A673 (cell line): ENCODE measurements at regions not wholly inside any gene's neighbourhood (a gene's known extent, or its start where the extent isn't known, plus 50 kb on each side); places are given as distances from the start of the nearest gene placed in this dataset.
"Not testable (repeated sequence)": the region's sequence is repeated elsewhere in the genome, so short reads cannot be mapped to it uniquely, and the experiment has no call there.

Experiments used
- BruUV-seq: library from RNA; stranded (reverse); fragments of 400-500 nt; replicated peaks from 2 replicates; lab custom pipeline; 2021; lab: Mats Ljungman, UMichigan
- CTCF ChIA-PET: fragments of 300-600 bp; sonication (Branson Sonifier 250); formaldehyde crosslinking; loops from one replicate; lab custom pipeline; 2022; ENCODE audit warnings: antibody characterized with exemption; lab: Charles Lee
- POLR2A ChIA-PET: fragments of 300-600 bp; sonication (Branson Sonifier 250); formaldehyde crosslinking; loops from one replicate; lab custom pipeline; 2022; ENCODE audit warnings: antibody characterized with exemption; ENCODE audit not compliant: low non-redundant PET; lab: Charles Lee
- DNase-seq: peaks from one replicate; pipeline ENCODE4 v3.0.0-alpha.2; 2015; ENCODE audit warnings: low spot score
- H3K27ac ChIP-seq: fragments of 200-600 bp; sonication (generic); 2 replicates; pipeline ENCODE4 v1.5.1; 2016; ENCODE audit warnings: mixed run types, low read depth, mild to moderate bottlenecking, mixed read lengths, antibody characterized with exemption, low read length; ENCODE audit not compliant: poor library complexity, severe bottlenecking
- H3K27me3 ChIP-seq: fragments of 200-600 bp; sonication (generic); replicated peaks from 2 replicates; pipeline ENCODE4 v1.6.1; 2017; ENCODE audit warnings: mixed run types, low read depth, mild to moderate bottlenecking, mixed read lengths, antibody characterized with exemption, low read length; ENCODE audit not compliant: insufficient read depth, poor library complexity
- H3K36me3 ChIP-seq: fragments of 200-600 bp; sonication (generic); 2 replicates; pipeline ENCODE4 v1.6.1; 2016; ENCODE audit warnings: mixed run types, mild to moderate bottlenecking, mixed read lengths, antibody characterized with exemption, low read length; ENCODE audit not compliant: insufficient read depth, poor library complexity, severe bottlenecking
- H3K4me1 ChIP-seq: fragments of 200-600 bp; sonication (generic); 2 replicates; pipeline ENCODE4 v1.6.1; 2017; ENCODE audit warnings: mixed run types, mild to moderate bottlenecking, mixed read lengths, antibody characterized with exemption, low read length; ENCODE audit not compliant: insufficient read depth, poor library complexity, severe bottlenecking
- H3K4me3 ChIP-seq: fragments of 200-600 bp; sonication (generic); 2 replicates; pipeline ENCODE4 v1.5.1; 2016; ENCODE audit warnings: low read depth, mixed run types, mild to moderate bottlenecking, mixed read lengths, low read length; ENCODE audit not compliant: poor library complexity, severe bottlenecking
- H3K9me3 ChIP-seq: fragments of 200-600 bp; sonication (generic); 2 replicates; pipeline ENCODE4 v1.6.1; 2016; ENCODE audit warnings: mixed run types, low read depth, mild to moderate bottlenecking, mixed read lengths, antibody characterized with exemption, low read length; ENCODE audit not compliant: poor library complexity, severe bottlenecking
- EZH2 ChIP-seq: fragments of 200-600 bp; sonication (generic); IDR thresholded peaks from 2 replicates; pipeline ENCODE4 v1.6.1; 2017; ENCODE audit warnings: borderline replicate concordance, low read depth, mild to moderate bottlenecking, mixed read lengths, antibody characterized with exemption, low read length; ENCODE audit not compliant: poor library complexity, severe bottlenecking
- intact Hi-C: fragments of 100-400 bp; cut with micrococcal nuclease; formaldehyde crosslinking; loops from one replicate; pipeline ENCODE4 v1.10.0; 2022; ENCODE audit not compliant: unreplicated experiment
- TF ChIP-seq, protein P1 (sequence below): fragments of 300-800, 200-600 bp; sonication (generic); conservative IDR thresholded peaks from 2 replicates; pipeline ENCODE4 v1.5.1; 2017; ENCODE audit warnings: low read depth, mild to moderate bottlenecking, antibody characterized with exemption, low read length, moderate library complexity, mixed read lengths

DNA sequence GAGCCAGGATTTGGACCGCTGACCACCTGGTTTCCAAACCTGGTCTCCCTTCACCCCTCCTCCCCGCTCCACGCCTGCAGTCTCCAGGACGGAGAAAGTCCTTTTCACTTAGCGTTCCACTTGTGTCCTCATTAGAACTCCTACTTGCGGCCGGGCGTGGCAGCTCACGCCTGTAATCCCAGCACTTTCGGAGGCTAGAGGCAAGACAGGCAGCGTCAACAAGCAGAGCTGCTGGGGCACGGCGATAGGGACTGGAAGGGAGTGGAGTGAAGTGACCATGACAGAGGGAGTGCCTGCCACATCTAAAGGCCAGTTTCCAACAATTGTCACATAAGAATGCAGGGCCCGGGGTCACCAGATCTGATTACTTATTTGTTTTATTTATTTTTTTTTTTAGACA, 132.5 kb upstream of the NCOR2 start:
- no TSS peak for BruUV-seq
- ChIA-PET CTCF (no interaction called here), POLR2A (no interaction called here)
- intact Hi-C loops, result no loop called here
- no peaks in the 10 kb centered on the region for H3K36me3 ChIP-seq
- no peak for DNase-seq
- H3K27me3 ChIP-seq, result no peaks in the 10 kb centered on the region
- H3K4me3 ChIP-seq, result no peak overlapping the region
- H3K9me3 ChIP-seq, result no peaks in the 10 kb centered on the region
- TF ChIP-seq EZH2, result no peak
- TF ChIP-seq, protein P1, sequence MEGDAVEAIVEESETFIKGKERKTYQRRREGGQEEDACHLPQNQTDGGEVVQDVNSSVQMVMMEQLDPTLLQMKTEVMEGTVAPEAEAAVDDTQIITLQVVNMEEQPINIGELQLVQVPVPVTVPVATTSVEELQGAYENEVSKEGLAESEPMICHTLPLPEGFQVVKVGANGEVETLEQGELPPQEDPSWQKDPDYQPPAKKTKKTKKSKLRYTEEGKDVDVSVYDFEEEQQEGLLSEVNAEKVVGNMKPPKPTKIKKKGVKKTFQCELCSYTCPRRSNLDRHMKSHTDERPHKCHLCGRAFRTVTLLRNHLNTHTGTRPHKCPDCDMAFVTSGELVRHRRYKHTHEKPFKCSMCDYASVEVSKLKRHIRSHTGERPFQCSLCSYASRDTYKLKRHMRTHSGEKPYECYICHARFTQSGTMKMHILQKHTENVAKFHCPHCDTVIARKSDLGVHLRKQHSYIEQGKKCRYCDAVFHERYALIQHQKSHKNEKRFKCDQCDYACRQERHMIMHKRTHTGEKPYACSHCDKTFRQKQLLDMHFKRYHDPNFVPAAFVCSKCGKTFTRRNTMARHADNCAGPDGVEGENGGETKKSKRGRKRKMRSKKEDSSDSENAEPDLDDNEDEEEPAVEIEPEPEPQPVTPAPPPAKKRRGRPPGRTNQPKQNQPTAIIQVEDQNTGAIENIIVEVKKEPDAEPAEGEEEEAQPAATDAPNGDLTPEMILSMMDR, result no peak
- no peak overlapping the region for H3K27ac ChIP-seq
- peaks cover 20% of the 10 kb centered on the region for H3K4me1 ChIP-seq

DNA sequence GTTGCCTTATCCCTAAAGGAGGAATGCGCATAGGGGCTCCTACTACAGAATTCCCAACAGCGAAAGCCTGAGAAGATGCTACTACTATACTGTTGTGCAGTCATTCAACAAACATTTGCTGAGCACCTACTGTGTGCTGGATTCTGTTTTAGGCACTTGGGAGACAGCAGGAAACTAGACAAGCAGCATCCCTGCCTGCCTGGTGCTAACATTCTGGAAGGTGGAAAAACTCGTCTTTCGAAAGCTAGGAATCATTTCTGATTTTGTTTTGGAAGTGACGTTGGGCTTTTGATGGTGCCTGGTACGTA, 131.5 kb upstream of the NCOR2 start:
- ChIA-PET CTCF (no interaction called here), POLR2A (no interaction called here)
- H3K27ac ChIP-seq, result no peak overlapping the region
- no TSS peak for BruUV-seq
- H3K27me3 ChIP-seq, result no peaks in the 10 kb centered on the region
- TF ChIP-seq EZH2, result no peak
- TF ChIP-seq, protein P1, result no peak
- intact Hi-C loops, result no loop called here
- peaks cover 20% of the 10 kb centered on the region for H3K4me1 ChIP-seq
- DNase-seq, result no peak
- H3K9me3 ChIP-seq, result no peaks in the 10 kb centered on the region
- no peak overlapping the region for H3K4me3 ChIP-seq
- H3K36me3 ChIP-seq, result no peaks in the 10 kb centered on the region

DNA sequence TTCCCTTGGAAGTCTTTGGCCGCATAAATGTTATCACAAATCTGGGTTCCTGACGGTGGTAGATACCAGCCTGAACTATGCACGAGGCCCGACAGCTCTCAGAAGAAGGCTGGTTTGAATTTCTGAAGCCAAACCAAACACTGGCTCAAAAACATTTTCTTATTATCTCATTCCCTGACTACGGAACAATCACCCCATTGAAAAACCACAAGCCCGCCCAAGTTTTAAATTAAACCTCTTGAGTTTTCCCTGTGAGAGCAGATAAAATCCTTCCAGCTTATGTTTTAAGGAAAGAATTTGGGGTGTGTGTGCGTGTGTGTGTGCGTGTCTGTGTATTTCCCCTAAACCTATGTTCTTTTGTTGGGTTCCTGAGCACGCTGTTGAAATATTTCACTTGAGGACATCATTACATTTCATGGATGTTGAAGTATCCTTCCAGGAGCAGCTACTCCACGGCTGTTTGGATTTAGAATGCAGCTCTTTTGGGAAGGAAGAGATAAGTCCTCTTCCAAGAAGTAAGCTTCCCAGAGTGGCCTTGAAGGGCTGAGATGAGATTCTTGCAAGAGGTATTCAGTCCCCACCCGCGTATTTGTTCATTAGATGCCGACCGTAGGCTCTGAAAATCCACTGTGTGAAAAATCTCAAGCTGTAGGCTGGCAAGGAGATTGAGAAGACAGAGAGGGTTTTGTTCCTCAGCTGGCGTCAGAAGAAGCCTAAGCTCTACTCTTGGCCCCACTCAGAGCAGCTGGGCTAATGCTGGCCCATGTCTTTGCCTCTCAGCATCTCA, 131.0 kb upstream of the NCOR2 start:
- TF ChIP-seq EZH2, result no peak
- TF ChIP-seq, protein P1, result no peak
- Histone ChIP-seq H3K27me3 (no peaks in the 10 kb centered on the region), H3K36me3 (no peaks in the 10 kb centered on the region), H3K4me1 (peaks cover 20% of the 10 kb centered on the region), H3K27ac (no peak overlapping the region), H3K4me3 (no peak overlapping the region), H3K9me3 (no peaks in the 10 kb centered on the region)
- DNase-seq, result no peak
- CTCF ChIA-PET, result no interaction called here
- POLR2A ChIA-PET, result no interaction called here
- intact Hi-C loops, result no loop called here
- BruUV-seq, result no TSS peak

DNA sequence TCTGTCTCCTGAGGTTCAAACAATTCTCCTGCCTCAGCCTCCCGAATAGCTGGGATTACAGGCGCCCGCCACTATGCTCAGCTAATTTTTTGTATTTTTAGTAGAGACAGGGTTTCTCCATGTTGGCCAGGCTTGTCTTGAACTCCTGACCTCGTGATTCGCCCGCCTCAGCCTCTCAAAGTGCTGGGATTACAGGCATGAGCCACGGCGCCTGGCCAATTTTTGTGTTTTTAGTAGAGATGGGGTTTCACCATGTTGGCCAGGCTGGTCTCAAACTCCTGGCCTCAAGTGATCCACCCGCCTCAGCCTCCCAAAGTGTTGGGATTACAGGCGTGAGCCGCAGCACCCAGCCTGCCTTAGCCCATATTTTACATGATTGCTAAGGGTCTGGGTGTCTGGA, 130.3 kb upstream of the NCOR2 start:
- H3K4me1 ChIP-seq, result peaks cover 14% of the 10 kb centered on the region
- intact Hi-C loops, result not testable (repeated sequence)

More for the DNA sequence above, 130.3 kb upstream of the NCOR2 start:
- H3K4me3 ChIP-seq, POLR2A ChIA-PET, H3K27me3 ChIP-seq, DNase-seq, CTCF ChIA-PET, H3K36me3 ChIP-seq, H3K27ac ChIP-seq, H3K9me3 ChIP-seq, BruUV-seq: not testable (repeated sequence)
